SK-N-SH (cell line): ENCODE measurements at regions not wholly inside any gene's neighbourhood (a gene's known extent, or its start where the extent isn't known, plus 50 kb on each side); places are given as distances from the start of the nearest gene placed in this dataset.

Experiments used
- CTCF ChIA-PET: fragments of 300-600, 350-600 bp; formaldehyde crosslinking; extraction: SDS; loops from one replicate; lab custom pipeline; 2021; lab: Yijun Ruan, JAX
- POLR2A ChIA-PET: fragments of 350-600 bp; sonication (Branson Sonifier 250); formaldehyde crosslinking; extraction: SDS; loops from one replicate; lab custom pipeline; 2020; ENCODE audit warnings: antibody characterized with exemption, inconsistent platforms; lab: Yijun Ruan, JAX
- DNase-seq: peaks from one replicate; pipeline ENCODE4 v3.0.0; 2012
- H2AFZ ChIP-seq: fragments of 200-600 bp; sonication (generic); 2 replicates; pipeline ENCODE4 v1.8.1; 2016; ENCODE audit warnings: antibody characterized with exemption, mild to moderate bottlenecking, low read depth
- H3F3A ChIP-seq: fragments of 200-600 bp; sonication (generic); replicated peaks from 2 replicates; pipeline ENCODE3; 2016; ENCODE audit warnings: antibody characterized with exemption, mild to moderate bottlenecking; ENCODE audit not compliant: insufficient read depth
- H3K27ac ChIP-seq, 2 experiments: fragments of 200-500 bp in 1 of 2; fragments of 200-600 bp in 1 of 2; sonication (Bioruptor generic) in 1 of 2; sonication (generic), shearing (Covaris generic) in 1 of 2; 2 replicates each; pipeline versions ENCODE4 v1.5.1 to v1.6.1; 2014 to 2016; ENCODE audit warnings: low read depth in 2 of 2, inconsistent platforms in 1 of 2, low read length in 1 of 2, mild to moderate bottlenecking in 1 of 2, mixed read lengths in 1 of 2
- H3K27me3 ChIP-seq: fragments of 200-600 bp; sonication (generic), shearing (Covaris generic); 2 replicates; pipeline ENCODE4 v1.6.1; 2016; ENCODE audit warnings: mixed run types; ENCODE audit not compliant: insufficient read depth
- H3K36me3 ChIP-seq, 2 experiments: fragments of 200-500 bp in 1 of 2; fragments of 200-600 bp in 1 of 2; sonication (Bioruptor generic) in 1 of 2; sonication (generic) in 1 of 2; replicated peaks in 1 of 2; 2 replicates each; pipeline versions ENCODE3 to v1.5.1; 2014 to 2016; ENCODE audit warnings: low read length in 1 of 2, mild to moderate bottlenecking in 1 of 2; ENCODE audit not compliant: insufficient read depth in 2 of 2, control insufficient read depth in 1 of 2
- H3K4me1 ChIP-seq, 2 experiments: fragments of 200-500 bp in 1 of 2; fragments of 200-600 bp in 1 of 2; sonication (Bioruptor generic) in 1 of 2; sonication (generic), shearing (Covaris generic) in 1 of 2; 2 replicates each; pipeline versions ENCODE4 v1.5.1 to v1.6.1; 2014 to 2016; ENCODE audit warnings: low read depth in 1 of 2, low read length in 1 of 2, mixed run types in 1 of 2; ENCODE audit not compliant: insufficient read depth in 2 of 2, control insufficient read depth in 1 of 2
- H3K4me2 ChIP-seq: fragments of 200-600 bp; sonication (generic), shearing (Covaris generic); 2 replicates; pipeline ENCODE4 v1.6.1; 2017; ENCODE audit warnings: mixed run types
- H3K4me3 ChIP-seq, 2 experiments: fragments of 200-500 bp in 1 of 2; fragments of 200-600 bp in 1 of 2; sonication (Bioruptor generic) in 1 of 2; sonication (generic), shearing (Covaris generic) in 1 of 2; 2 replicates each; pipeline versions ENCODE4 v1.5.1 to v1.8.1; 2014 to 2016; ENCODE audit warnings: low read depth in 2 of 2, inconsistent platforms in 1 of 2, low read length in 1 of 2, mild to moderate bottlenecking in 1 of 2, mixed read lengths in 1 of 2, moderate library complexity in 1 of 2
- H3K79me2 ChIP-seq: fragments of 200-600 bp; sonication (generic); 2 replicates; pipeline ENCODE4 v1.8.1; 2017; ENCODE audit warnings: mild to moderate bottlenecking; ENCODE audit not compliant: insufficient read depth
- H3K9ac ChIP-seq: fragments of 200-600 bp; sonication (generic); 2 replicates; pipeline ENCODE4 v1.6.1; 2017; ENCODE audit warnings: mixed run types
- H3K9me2 ChIP-seq: fragments of 200-600 bp; sonication (generic); 2 replicates; pipeline ENCODE4 v1.6.1; 2017; ENCODE audit warnings: mixed run types
- H3K9me3 ChIP-seq: fragments of 200-600 bp; sonication (generic); 2 replicates; pipeline ENCODE4 v1.6.1; 2017; ENCODE audit warnings: mixed run types, mild to moderate bottlenecking, moderate library complexity
- H4K20me1 ChIP-seq: fragments of 200-600 bp; sonication (generic); 2 replicates; pipeline ENCODE4 v1.6.1; 2017; ENCODE audit warnings: mild to moderate bottlenecking, mixed run types; ENCODE audit not compliant: insufficient read depth
- EP300 ChIP-seq, 2 experiments: IDR thresholded peaks; 2 replicates each; pipeline versions ENCODE4 v1.4.0 to v1.6.1; 2012; ENCODE audit warnings: borderline replicate concordance in 1 of 2, low read depth in 1 of 2, low read length in 1 of 2
- FOSL2 ChIP-seq: IDR thresholded peaks from 2 replicates; pipeline ENCODE4 v1.4.0; 2012; ENCODE audit warnings: low read depth, mild to moderate bottlenecking, moderate library complexity, borderline replicate concordance
- RAD21 ChIP-seq: IDR thresholded peaks from 2 replicates; pipeline ENCODE4 v1.6.1; 2012; ENCODE audit warnings: mild to moderate bottlenecking, low read length
- RCOR1 ChIP-seq: fragments of 150-350 bp; IDR thresholded peaks from 2 replicates; pipeline ENCODE4 v1.6.1; 2017; ENCODE audit warnings: antibody characterized with exemption, low read length
- REST ChIP-seq: IDR thresholded peaks from 2 replicates; pipeline ENCODE4 v1.6.1; 2012; ENCODE audit warnings: mild to moderate bottlenecking, low read depth, low read length, moderate library complexity
- SMC3 ChIP-seq: IDR thresholded peaks from 2 replicates; pipeline ENCODE4 v1.6.1; 2012; ENCODE audit warnings: low read depth, low read length, improper control_type of control experiment
- USF2 ChIP-seq: fragments of 150-350 bp; IDR thresholded peaks from 2 replicates; pipeline ENCODE4 v1.6.1; 2017; ENCODE audit warnings: antibody characterized with exemption, low read length, low read depth, borderline replicate concordance
- YY1 ChIP-seq: IDR thresholded peaks from 2 replicates; pipeline ENCODE4 v1.4.0; 2012; ENCODE audit warnings: low read depth, mild to moderate bottlenecking
- ZBTB33 ChIP-seq: IDR thresholded peaks from 2 replicates; pipeline ENCODE4 v1.4.0; 2012; ENCODE audit warnings: low read depth, borderline replicate concordance
- WGBS: methylation state at CpG from one replicate; pipeline ENCODE4 v1.1.6; 2017; ENCODE audit warnings: low lambda C conversion rate; 5-methylcytosine and 5-hydroxymethylcytosine counted together
- TF ChIP-seq, protein P1 (sequence below): IDR thresholded peaks from 2 replicates; pipeline ENCODE4 v1.4.0; 2012; ENCODE audit warnings: low read depth, borderline replicate concordance

DNA sequence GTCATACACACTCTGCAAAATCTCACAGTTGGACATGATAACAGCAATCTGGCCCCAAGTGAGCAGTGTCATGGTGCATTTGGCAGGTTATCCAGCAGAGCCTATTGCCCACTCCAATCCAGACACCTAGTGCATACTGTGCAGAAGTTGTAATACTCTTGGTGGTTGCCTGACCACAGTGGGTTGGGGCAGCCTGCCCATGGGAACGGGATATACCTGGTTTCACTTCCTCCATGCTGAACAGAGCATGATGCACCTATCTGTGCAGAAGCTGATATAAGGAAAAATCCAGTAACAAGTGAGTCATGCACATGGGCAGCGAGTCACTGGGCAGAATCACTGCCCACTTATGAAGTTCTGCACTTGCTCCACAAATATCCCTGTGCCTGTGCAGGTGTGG is 105.3 kb upstream of the IGSF1 start:
- 25% methylated on average over 2 of the region's 2 CpGs for WGBS
- no peak overlapping the region for H3K9ac ChIP-seq
- H3K4me3 ChIP-seq: no peak overlapping the region
- no peaks in the 10 kb centered on the region for H4K20me1 ChIP-seq
- no peak overlapping the region for H2AFZ ChIP-seq
- no peaks in the 10 kb centered on the region for H3K79me2 ChIP-seq
- no peaks in the 10 kb centered on the region for H3K9me3 ChIP-seq
- H3K27me3 ChIP-seq: no peaks in the 10 kb centered on the region
- ChIA-PET CTCF (no interaction called here), POLR2A (no interaction called here)
- DNase-seq: no peak
- H3K27ac ChIP-seq: no peak overlapping the region
- no peaks in the 10 kb centered on the region for H3F3A ChIP-seq
- no peaks in the 10 kb centered on the region; a peak in 1 of 4 replicates for H3K4me1 ChIP-seq
- H3K4me2 ChIP-seq: no peak overlapping the region
- no peaks in the 10 kb centered on the region for H3K9me2 ChIP-seq
- no peaks in the 10 kb centered on the region for H3K36me3 ChIP-seq
- no peak for TF ChIP-seq RCOR1
- TF ChIP-seq, protein P1, sequence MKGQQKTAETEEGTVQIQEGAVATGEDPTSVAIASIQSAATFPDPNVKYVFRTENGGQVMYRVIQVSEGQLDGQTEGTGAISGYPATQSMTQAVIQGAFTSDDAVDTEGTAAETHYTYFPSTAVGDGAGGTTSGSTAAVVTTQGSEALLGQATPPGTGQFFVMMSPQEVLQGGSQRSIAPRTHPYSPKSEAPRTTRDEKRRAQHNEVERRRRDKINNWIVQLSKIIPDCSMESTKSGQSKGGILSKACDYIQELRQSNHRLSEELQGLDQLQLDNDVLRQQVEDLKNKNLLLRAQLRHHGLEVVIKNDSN: no peak
- TF ChIP-seq FOSL2: peak; percentile 46; the same call in 1 of the 2 replicates

- H3K9me2 ChIP-seq: no peaks in the 10 kb centered on the region
- ChIA-PET CTCF (no interaction called here), POLR2A (no interaction called here)
- no peak overlapping the region for H3K9ac ChIP-seq
- H2AFZ ChIP-seq: no peak overlapping the region
- TF ChIP-seq USF2: no peak
- no peak for TF ChIP-seq YY1
- TF ChIP-seq ZBTB33: no peak
- no peak for TF ChIP-seq SMC3
- no peak for TF ChIP-seq REST
- TF ChIP-seq RAD21: no peak
- TF ChIP-seq EP300 (IDR thresholded peaks at IDR 0.05; ENCODE audit: borderline replicate concordance in 1 of 2, low read depth in 1 of 2, low read length in 1 of 2): no peak
- H3F3A ChIP-seq: no peaks in the 10 kb centered on the region
- no peaks in the 10 kb centered on the region for H3K9me3 ChIP-seq
- DNase-seq: no peak
- no peak overlapping the region for H3K27ac ChIP-seq
- no peaks in the 10 kb centered on the region for H3K27me3 ChIP-seq
- H3K4me3 ChIP-seq: no peak overlapping the region
- 68% methylated on average over 5 of the region's 5 CpGs for WGBS
- H3K4me2 ChIP-seq: no peak overlapping the region
- H3K79me2 ChIP-seq: no peaks in the 10 kb centered on the region
- H4K20me1 ChIP-seq: no peaks in the 10 kb centered on the region
- no peaks in the 10 kb centered on the region; a peak in 1 of 4 replicates for H3K4me1 ChIP-seq
- H3K36me3 ChIP-seq: no peaks in the 10 kb centered on the region
These were observed 108.8 kb upstream of the IGSF1 start for GRCh38 chrX:131397891-131398290.
